ENCODE measurements at regions not wholly inside any gene's neighbourhood (a gene's known extent, or its start where the extent isn't known, plus 50 kb on each side); places are given as distances from the start of the nearest gene placed in this dataset.

DNA sequence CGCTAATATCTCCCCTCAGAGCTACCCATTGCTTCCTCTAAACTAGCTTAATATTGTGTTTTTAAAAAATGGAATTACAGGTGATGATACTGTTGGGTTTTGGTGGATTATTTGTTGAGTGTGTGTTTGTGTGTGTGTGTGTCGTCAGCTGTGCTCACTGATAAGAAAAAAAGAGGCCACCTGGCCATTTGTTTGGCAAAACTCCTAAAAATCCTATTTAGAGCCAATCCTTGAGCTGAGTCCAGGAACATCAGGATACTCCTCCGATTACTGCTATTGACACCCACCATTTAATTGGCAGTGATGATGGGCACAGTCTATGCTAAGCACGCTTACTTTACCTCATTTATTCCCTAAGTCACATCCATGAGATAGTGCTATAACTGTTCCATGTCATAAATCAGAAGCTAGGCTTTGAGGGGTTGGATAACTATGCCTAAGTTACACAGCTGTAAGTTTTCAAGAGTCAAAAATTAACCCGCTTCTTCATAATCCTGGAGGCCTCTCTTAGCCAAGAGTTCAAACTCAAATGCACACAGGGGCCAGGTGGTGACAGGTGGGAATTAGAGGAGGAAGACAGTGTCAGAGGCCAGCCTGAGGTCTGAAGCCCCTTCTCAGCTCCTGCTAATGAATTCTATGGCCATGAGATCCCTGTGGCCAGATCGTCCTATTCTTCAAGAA, 1026.6 kb upstream of the TMEM132C start:
- Mint-ChIP-seq H3K27ac (no peak overlapping the region), H3K36me3 (no peaks in the 10 kb centered on the region), H3K4me3 (no peak overlapping the region), H3K27me3 (ENCODE audit: insufficient read depth, low read depth) (no peaks in the 10 kb centered on the region), H3K9me3 (no peaks in the 10 kb centered on the region), H3K4me1 (no peaks in the 10 kb centered on the region)
- no peaks in the 10 kb centered on the region for H3K27me3 ChIP-seq
- no peak overlapping the region for H2AFZ ChIP-seq (replicated peaks)
- H3F3A ChIP-seq (ENCODE audit: low read depth) = no peaks in the 10 kb centered on the region
- no peak for DNase-seq (ENCODE audit: low spot score)
- H3K9me3 ChIP-seq (ENCODE audit: low read depth) = no peaks in the 10 kb centered on the region
- no peak for TF ChIP-seq EZH2 (IDR thresholded peaks at IDR 0.05)
- no peak for TF ChIP-seq EZH2phosphoT487 (IDR thresholded peaks at IDR 0.05)
- TF ChIP-seq CTCF (IDR thresholded peaks at IDR 0.05) = no peak
- H3K4me2 ChIP-seq = no peak overlapping the region
- no peaks in the 10 kb centered on the region for H3K79me2 ChIP-seq (ENCODE audit: low read depth)
- no peaks in the 10 kb centered on the region for H3K4me1 ChIP-seq
- H3K4me3 ChIP-seq = no peak overlapping the region
- no peak overlapping the region for H3K9ac ChIP-seq
- H4K20me1 ChIP-seq (ENCODE audit: low read depth) = no peaks in the 10 kb centered on the region
- H3K27ac ChIP-seq = no peak overlapping the region
- H3K36me3 ChIP-seq = no peaks in the 10 kb centered on the region

DNA sequence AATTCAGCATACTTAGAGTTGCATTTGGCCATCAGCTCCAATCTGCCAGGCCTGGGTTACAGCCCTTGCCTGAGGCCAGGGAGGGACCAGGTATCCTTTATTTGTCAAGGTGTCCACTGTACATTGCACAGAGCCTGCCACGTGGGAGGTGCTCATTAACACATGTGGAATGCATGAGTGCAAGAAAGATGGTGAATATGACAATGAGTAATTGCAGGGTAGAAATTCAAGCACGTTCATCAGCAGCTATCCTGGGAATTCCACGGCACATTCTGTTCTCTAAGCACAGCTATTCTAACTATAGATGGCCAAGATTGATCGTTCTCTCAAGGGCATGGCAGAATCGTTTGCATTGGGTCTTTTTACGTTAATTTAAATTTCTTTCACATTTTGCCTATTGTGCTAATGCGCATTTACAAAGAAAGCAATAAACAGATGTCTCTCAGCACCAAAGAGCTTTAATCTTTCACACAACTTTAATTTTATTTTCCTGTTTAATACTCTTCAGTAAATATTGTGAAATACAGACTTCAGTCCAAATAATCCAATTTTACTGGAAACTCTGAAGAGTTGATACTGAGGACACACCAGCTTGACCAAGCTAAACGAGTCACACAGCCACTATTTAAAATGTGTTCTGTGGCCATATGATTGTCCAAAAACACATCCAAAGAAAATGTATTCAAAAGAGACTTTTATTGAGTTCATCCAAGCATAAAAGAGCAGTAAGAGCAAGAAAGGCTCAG, 1025.7 kb upstream of the TMEM132C start:
- Histone ChIP-seq H3K27ac (no peak overlapping the region), H3K9me3 (ENCODE audit: low read depth) (no peaks in the 10 kb centered on the region), H3K9ac (no peak overlapping the region), H3K4me1 (no peaks in the 10 kb centered on the region), H4K20me1 (ENCODE audit: low read depth) (no peaks in the 10 kb centered on the region), H3K27me3 (no peaks in the 10 kb centered on the region), H3K4me2 (no peak overlapping the region), H3K79me2 (ENCODE audit: low read depth) (no peaks in the 10 kb centered on the region), H3F3A (ENCODE audit: low read depth) (no peaks in the 10 kb centered on the region), H3K36me3 (no peaks in the 10 kb centered on the region), H3K4me3 (no peak overlapping the region), H2AFZ (replicated peaks) (no peak overlapping the region)
- no peaks in the 10 kb centered on the region for H3K36me3 Mint-ChIP-seq
- TF ChIP-seq CTCF (IDR thresholded peaks at IDR 0.05) (no peak), EZH2phosphoT487 (IDR thresholded peaks at IDR 0.05) (no peak), EZH2 (IDR thresholded peaks at IDR 0.05) (no peak)
- H3K27ac Mint-ChIP-seq = no peak overlapping the region
- H3K4me3 Mint-ChIP-seq = no peak overlapping the region
- no peaks in the 10 kb centered on the region for H3K4me1 Mint-ChIP-seq
- no peaks in the 10 kb centered on the region for H3K27me3 Mint-ChIP-seq (ENCODE audit: insufficient read depth, low read depth)
- no peak for DNase-seq (ENCODE audit: low spot score)
- H3K9me3 Mint-ChIP-seq = no peaks in the 10 kb centered on the region

DNA sequence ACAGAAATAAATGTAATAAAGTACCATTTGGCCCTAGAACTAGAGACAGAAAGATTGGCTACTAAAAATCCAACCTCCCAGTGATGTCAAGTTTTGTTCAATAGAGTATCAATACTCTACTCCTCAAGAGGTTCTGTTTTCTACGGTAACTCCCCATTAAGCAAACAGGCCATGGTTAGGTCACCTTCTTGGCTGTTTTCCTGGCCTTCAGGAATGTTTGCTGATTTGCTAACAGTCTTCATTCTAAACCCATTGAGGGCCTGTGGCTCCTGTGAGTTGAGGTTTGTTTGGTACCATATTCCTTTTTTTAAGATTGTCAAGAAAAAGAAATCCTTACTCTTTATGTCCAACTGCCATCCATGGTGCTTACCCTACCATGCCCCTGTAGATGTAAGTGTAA, 1022.0 kb upstream of the TMEM132C start:
- Histone ChIP-seq H3K36me3 (no peaks in the 10 kb centered on the region), H2AFZ (replicated peaks) (no peak overlapping the region), H3F3A (ENCODE audit: low read depth) (no peaks in the 10 kb centered on the region), H3K4me2 (no peak overlapping the region), H3K27me3 (no peaks in the 10 kb centered on the region), H3K4me3 (no peak overlapping the region), H3K9me3 (ENCODE audit: low read depth) (no peaks in the 10 kb centered on the region), H3K27ac (no peak overlapping the region), H4K20me1 (ENCODE audit: low read depth) (no peaks in the 10 kb centered on the region), H3K9ac (no peak overlapping the region), H3K4me1 (no peaks in the 10 kb centered on the region), H3K79me2 (ENCODE audit: low read depth) (no peaks in the 10 kb centered on the region)
- TF ChIP-seq EZH2phosphoT487 (IDR thresholded peaks at IDR 0.05) (no peak), EZH2 (IDR thresholded peaks at IDR 0.05) (no peak), CTCF (IDR thresholded peaks at IDR 0.05) (no peak)
- Mint-ChIP-seq H3K36me3 (no peaks in the 10 kb centered on the region), H3K27me3 (ENCODE audit: insufficient read depth, low read depth) (no peaks in the 10 kb centered on the region), H3K9me3 (no peaks in the 10 kb centered on the region), H3K4me3 (no peak overlapping the region), H3K4me1 (no peaks in the 10 kb centered on the region), H3K27ac (no peak overlapping the region)
- no peak for DNase-seq (ENCODE audit: low spot score)
